ENCODE measurements at regions not wholly inside any gene's neighbourhood (a gene's known extent, or its start where the extent isn't known, plus 50 kb on each side); places are given as distances from the start of the nearest gene placed in this dataset.

DNA sequence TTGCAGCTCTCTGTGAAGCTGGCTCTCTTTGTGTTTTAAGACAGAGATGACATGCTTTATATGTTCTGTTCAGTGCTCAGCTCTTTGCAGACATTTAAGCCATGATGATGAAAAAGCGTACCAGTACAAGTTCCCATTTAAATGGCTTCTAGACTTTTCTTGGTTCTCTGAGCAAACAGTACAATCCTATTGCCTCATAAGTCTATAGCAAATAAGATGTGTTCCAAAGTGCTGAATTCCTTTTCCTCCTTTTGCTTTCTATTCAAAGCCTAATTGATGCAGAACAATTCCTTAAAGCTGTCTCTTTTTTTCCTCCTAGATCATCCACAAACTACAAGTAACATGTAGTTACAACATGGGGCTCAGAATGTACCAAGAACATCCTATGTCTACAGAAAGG, 168.8 kb upstream of the SPATS2L start:
- no peak for DNase-seq (ENCODE audit: low spot score)

DNA sequence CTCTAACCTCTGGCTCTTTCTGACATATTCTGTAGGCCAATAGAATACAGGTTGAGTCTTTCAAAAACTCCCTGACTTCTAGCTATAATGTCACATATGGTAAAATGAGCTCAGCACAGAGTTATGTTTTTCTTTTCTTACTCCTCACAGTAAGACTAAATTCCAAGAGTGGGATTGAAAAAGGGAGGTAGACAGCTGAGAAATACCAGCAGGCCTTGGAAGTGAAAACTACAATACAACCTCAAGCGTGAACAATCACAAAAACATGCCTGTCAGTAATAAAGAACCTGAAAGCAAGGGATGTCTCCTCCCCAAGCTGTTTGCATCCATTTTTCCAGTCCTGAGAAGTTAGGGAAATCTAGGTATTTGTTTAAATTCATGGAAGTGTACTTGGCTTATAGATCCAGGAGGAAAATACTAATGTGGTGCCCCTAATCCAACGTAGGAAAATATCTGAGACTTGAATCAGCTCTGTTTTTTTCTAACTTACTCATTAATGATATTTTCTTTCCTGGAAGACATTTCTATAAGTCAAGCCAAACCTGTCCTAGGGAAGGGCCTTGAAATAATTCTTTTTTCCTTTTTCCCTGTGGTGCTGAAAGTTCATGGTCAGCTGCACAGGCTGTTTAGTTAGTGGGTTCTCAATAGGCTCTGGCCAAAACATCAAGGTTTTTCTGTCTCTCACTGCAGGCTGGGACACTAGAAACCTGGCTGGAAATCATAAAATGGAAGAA, 167.9 kb upstream of the SPATS2L start:
- no peak for DNase-seq (ENCODE audit: low spot score)

DNA sequence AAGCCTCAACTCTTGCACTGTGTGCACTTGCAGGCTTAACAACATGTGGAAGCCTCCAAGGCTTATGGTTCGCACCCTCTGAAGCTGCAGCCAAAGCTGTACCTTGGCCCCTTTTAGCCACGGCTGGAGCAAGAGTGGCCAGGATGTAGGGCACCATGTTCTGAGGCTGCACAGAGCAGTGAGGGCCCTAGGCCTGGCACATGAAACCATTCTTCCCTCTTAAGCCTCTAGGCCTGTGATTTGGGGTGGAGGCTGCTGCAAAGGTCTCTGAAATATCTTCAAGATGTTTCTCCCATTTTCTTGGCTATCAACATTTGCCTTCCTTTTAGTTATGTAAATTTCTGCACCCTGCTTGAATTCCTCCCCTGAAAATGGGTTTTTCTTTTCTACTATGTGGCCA, 161.9 kb upstream of the SPATS2L start:
- DNase-seq (ENCODE audit: low spot score), result no peak

DNA sequence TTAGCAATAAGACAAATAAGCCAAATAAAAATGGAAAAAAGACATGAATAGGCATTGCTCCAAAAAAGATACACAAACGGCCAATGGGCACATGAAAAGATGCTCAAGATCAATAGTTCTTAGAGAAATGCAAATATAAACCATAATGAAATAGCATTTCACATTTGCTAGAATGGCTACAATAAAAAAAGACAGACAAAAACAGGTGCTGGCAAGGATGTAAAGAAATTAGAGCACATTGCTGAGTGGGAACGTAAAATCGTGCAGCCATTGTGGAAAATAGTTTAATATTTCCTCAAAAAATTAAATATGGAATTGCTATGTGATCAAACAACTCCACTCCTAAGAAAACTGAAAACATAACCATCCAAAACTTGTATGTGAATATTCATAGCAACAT, 160.0 kb upstream of the SPATS2L start:
- no peak for DNase-seq (ENCODE audit: low spot score)

DNA sequence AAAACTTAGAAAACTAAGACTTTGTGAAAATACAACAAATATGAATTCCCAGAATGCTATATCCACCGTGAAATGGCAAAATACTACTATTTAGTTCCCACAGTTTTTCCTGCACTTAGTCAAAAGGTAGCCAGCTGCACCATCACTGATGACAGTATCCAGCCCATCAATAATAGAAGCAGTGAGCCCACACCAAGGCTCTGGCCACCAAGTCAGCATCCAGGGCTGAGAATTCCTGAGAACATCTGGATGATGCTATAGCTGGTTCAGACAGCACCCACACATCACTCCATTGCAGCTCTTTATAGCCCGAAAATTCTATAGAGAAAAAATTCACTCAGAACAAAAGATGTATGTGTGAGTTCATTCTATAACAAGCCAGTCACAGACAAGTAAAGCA, 159.1 kb upstream of the SPATS2L start:
- DNase-seq (ENCODE audit: low spot score), result no peak

DNA sequence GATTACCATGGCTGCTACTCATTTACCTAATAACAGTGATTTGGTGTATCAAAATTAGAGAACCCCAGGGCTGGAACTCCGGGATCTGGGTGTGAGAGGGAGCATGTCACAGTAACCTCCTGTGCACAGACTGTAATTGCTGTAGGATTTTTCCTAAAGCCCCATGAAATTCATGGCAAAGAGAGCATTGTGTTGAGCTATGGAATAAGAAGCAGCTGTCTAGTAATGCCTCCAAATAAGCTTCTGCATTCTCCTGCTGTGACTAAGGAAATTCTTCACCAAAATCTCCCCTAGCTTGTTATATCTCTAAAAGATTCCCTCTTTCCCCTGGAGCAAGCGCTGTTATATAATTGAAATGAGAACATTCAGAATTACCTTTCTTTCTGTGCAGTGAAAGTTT, 158.1 kb upstream of the SPATS2L start:
- DNase-seq (ENCODE audit: low spot score), result no peak

DNA sequence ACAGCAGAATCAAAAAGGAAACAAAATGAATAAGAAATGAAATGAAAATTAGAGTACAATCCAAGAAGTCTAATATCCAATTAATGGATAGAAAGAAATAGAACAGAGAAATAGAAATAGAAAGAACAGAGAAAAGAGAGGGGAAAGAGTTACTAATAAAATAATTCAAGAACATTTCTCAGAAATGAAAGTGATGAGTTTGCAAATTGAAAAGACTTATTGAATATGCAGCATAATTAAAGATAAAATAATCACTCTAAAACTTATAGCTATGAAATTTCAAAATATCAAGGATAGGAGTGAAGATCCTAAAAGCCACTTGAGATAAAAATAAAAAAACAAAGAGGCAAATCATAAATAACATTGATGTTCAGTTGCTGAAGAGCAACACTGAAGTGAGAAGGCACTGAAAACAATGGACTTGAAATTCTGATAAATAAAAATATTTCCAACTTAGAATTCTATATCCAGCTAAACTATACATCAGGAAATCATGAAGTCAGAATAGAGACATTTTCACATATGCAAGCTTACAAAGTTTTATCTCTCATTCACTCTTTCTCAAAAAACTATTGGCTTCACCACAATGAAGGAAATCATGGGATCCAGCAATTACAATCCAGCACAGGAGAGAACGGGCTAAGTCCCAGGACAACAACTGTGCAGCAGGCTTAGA, 155.9 kb upstream of the SPATS2L start:
- no peak for DNase-seq (ENCODE audit: low spot score)

DNA sequence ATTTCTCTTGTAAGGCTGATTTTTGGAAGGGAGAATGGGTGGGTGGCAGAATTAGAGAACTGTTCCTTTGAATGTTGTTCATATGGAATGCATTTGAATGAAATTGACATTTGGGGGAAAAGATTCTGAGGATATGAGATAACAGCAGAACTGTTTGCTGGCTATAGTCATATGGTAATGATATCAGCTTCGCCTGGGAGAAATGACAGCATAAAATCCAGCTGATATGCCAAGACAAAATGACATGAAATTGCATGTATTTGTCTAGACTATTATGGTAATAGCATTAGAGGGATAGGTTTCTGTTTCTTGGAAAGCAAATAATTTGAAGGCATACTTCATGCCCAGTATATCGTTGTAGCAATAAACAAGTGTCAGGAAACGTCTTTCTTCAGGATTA, 150.8 kb upstream of the SPATS2L start:
- no peak for DNase-seq (ENCODE audit: low spot score)

DNA sequence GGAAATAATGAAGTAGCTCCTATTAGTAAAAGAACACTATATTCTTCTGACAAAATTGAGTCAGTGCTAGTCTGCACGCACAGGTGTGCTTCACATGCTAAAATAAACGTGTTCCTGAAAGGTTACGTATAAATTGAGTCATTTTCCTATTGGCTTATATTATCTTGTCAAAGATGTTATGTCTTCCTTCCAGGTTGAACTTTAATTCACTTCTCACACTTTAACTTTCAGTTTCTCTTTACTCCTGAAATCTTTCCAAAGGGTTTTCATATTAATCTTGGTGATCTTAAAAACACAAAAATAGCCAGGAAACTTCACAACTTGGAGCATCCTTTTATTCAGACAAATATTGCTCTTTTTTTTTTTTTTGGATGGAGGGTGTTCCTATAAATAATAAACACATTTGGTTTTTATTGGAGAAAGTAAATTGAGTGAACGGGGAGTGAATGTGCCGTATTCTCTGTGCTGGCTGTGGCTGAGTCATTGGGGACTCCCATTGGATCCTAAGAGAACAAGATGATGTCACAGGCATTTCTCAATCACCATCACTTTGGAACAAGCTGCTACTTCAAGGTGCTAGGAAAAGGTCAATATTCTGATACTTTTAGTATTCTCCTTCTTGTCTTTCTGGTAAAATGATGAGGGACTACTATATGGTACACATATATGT, 150.2 kb upstream of the SPATS2L start:
- no peak for DNase-seq (ENCODE audit: low spot score)

DNA sequence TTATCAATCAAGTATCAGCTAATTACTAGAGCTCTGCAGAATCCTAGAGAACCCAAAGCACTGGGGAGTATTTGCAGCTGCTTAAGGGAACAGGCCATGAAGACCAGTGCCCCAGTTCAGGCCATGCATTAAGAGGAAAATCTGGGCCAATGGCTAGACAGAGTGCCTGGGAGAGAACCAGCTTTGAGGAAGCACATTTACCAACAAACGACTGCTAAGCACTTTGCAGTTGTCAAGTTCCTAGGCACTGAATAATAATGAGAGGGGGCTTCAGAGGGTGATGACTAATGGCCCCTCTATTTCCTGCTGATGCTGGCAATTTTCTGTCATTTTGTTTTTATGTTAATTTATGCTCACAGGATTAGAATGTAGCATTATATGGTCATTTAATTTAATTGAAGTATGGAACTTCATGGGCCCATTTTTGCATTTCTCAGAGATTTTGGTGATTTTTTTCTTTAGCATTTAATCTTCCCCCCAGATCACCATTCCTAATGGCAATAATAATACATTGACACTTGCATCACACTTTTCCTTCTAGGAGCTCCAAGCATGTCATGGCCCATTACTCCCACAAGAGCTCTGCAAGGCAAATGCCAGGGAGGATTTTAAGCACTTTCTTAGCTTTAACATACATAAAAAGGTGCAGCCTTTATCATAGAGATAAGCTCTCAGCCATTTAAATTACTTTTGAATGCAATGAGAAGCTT, 147.7 kb upstream of the SPATS2L start:
- DNase-seq (ENCODE audit: low spot score), result no peak

DNA sequence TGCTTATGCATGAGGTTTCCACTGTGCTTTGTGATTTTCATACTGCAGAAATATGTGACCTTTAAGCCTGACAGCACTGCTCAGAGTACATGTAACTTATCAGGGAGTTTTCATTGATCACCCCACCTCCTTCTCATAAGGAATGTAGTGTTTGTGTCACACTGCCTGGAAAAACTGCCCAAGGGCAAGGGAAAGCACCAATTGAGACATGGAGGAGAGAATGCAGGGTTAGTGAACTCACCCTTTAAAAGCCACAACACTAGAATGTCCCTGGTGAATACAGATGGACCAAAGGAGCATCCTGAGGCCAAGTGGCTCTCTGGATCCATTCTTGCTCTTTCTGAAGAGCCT, 147.2 kb upstream of the SPATS2L start:
- DNase-seq (ENCODE audit: low spot score), result no peak

DNA sequence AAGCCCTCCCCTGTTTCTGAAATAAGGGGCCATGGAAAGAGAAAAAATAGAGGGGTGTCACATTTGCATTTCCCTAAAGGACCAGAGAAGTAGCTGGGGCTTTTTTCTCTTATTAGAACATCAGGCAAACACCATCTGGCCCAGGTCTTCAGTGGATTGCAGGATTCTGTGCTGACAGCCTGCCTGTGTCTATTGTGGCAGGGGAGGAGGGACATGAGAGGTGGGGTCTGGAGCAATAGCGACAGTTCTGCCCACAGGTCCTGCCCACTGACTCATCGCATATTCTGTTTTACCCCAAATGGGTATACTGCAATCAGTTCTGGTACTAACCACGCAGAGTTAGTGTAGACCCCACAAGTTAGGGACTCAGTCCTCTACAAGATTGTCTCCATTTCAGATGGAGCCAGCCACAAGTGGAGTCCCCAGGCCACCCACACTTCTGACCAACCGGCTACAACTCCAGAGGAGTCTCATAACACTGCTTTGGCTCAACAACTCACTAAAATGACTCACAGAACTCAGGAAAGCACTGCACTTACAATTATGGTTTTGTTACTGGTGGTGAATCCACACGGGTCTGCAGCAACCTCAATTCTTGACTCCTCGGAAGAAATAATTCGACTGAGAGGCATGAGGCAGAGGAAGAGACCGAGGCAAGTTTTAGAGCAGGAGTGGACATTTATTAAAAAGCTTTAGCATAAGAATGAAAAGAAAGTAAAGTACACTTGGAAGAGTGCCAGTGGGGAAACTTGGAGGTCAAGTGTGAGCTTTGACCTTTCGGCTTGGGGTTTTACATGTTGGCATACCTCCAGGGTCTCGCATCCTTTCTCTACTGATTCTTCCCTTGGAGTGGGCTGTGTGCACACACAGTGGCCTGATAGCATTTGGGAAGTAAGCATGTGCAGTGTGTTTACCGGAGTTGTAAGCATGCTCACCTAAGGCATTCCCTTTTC, 146.4 kb upstream of the SPATS2L start:
- no peak for DNase-seq (ENCODE audit: low spot score)

DNA sequence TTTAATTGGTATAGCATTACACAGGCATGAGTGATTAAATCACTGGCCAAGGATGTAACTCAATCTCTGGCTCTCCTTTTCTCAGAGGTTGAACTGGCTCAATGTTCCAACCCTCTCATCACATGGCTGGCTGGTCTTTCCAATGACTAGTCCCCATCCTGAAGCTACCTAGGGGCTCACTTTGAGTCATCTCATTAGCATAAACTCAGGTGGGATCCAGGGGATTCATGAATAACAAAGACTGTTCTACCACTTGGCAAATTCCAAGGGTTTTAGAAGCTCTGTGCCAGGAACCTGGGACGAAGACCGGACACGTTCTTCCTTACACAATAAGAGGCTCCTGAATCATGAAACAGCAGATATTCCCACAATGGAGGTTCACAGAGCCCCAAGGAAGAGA, 145.0 kb upstream of the SPATS2L start:
- DNase-seq (ENCODE audit: low spot score), result no peak

DNA sequence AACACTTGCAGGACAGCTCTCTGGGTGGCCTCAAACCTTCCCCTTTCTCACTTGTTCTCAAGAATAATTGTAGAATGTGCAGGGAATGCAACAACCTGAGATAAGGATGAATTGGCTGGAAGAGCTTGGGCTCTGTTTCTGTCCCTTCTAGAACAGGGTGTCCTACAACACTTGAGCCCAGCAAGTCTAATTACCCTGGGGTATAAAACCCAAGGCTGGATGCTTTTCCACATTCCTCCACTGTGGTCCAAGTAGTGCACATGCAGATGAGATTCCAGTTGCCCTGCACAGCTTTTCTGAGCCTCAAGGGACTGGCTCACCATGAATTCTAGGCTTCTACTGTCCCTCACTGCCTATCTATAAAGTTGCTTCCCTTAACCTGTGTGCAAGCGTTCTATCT, 140.8 kb upstream of the SPATS2L start:
- DNase-seq (ENCODE audit: low spot score), result no peak

DNA sequence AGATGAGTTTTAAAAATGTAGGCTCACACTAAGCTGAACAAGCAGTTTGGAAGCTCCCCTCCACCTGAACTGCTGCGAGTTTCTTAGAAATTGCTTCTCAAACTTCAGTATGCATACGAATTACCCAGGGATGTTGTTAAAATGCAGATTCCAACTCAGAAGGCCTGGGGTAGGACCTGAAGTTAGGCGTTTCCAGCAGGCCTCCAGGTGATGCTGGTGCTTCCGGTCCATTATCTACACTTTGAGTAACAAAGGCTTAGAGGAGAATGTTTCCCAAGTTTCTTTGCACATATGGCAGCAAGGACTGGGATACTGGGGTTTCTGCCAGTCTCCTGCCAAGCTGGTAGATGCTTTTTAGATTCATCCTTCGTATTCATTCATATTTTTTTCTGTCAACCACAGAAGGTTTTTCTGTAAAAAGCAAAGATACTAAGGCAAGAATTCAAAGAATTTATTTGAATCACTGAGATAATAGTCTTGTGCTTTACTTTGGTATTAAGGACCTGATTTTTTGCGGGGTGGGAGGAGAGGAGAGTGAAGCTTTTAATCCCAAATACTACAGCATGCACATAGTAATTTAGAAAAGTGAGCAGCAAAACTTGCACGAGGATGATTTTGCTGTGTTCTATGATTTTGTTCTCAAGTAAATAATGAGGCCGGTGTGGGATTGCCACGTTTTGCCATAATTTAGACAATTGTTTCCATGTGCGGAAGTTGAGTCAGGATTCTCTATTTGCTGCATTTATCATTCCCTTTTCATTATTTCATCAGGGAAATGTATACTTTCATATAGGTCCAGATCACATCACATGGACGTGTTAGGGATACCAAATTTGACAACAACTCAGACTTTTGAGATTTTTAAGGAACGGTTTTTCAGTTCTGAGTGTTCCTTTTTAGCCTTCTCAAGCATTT, 137.6 kb upstream of the SPATS2L start:
- no peak for DNase-seq (ENCODE audit: low spot score)

DNA sequence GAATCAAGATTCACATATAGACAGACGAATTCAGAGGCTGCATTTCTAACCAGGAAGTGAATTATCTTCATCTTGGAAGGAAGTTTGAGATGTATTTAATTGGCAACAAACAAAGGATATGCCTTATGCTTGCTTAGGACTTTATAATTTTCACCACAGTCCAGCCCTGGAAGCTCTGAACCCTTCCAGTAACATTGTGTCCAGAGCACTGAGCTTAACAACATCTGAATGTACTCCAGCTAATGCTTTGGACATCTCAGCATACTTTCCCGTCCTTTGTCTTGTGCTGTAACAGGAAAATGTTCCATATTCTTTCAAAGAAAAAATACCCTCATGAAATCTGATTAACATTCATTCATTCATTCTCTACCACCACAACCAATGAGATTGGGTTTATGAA, 136.3 kb upstream of the SPATS2L start:
- no peak for DNase-seq (ENCODE audit: low spot score)

DNA sequence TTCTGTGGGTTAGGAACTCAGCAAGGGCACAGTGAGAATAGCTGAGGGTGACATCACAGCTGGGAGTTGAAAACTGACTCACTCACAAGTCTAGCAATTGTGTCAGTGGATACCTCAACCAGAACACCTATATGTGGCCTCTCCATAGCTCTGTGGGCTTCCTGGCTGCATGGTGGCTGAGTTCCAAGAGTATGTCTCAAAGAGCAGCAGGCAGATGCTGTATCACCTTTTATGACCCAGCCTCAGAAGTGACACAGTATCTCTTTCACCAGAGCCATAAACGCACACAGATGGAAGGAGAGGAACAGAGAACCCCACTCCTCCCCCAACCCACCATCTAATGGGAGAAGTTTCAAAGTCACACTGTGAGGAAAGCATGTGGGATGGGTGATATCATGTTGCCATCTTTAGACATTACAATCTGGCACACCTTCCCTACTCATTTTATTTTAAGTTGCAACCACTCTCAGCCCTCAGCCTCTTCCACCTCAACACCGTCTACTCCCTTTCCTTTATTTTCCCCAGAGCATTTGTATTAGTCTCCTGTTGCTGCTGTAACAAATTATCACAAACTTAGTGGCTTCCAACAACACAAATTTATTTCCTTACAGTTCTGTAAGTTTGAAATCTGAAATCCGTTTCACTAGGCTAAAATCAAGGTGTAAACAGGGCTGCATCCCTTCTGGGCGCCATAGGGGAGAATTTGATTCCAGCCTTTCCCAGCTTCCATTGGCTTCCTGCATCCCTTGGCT, 134.6 kb upstream of the SPATS2L start:
- DNase-seq (ENCODE audit: low spot score), result no peak

DNA sequence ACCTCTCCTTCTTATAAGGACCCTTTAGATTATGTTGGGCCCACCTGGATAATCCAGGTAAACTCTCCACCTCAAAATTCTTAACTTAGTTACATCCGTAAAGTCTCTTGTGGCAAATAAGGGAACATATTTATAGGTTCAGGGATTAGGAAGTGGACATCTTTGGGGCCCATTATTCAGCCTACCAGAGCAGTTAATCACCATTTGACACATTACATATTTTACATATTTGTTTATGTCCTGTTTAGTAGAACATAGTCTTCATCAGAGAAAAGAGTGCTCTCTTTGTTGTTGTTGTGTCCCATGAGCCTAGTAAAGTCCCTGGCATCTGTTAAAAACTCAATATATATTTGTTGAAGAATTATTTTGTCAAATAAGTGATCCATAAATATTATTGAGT, 134.0 kb upstream of the SPATS2L start:
- no peak for DNase-seq (ENCODE audit: low spot score)

DNA sequence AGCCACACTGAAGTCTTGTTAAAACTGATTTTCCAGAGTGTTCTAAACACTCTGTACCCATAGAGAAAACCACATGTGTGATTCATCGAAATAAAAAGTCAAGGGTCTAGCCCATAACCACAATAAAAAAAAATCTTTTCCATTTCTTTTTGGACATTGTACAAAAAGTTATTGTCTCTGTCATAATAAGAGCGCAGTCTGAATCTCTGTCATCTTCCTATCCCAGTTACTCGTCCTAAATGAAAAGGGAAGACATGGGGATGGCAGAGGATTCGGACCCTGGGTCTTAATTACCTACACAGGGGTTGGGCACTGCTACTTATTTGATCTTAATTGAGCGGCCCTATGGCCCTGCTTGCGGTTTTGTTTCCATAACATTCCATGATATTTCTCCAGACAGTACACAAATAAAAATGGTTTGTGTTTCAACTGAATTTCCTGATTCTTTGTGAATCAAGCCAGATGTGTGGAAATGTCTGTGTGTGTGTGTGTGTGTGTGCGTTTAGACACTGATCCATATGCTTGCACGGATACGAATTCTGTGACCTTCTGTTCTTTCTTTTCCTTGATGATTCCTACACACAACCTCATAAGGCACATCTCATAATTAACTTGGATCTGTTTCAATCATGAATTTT, 133.4 kb upstream of the SPATS2L start:
- no peak for DNase-seq (ENCODE audit: low spot score)
